AG04450 (cell line): ENCODE measurements at regions not wholly inside any gene's neighbourhood (a gene's known extent, or its start where the extent isn't known, plus 50 kb on each side); places are given as distances from the start of the nearest gene placed in this dataset.

Experiments
- CTCF ChIA-PET: fragments of 300-600, 350-600 bp; formaldehyde crosslinking; extraction: SDS; loops from one replicate; lab custom pipeline; 2022; ENCODE audit warnings: antibody characterized with exemption, inconsistent platforms; lab: Charles Lee
- POLR2A ChIA-PET: fragments of 350-600 bp; formaldehyde crosslinking; extraction: SDS; loops from one replicate; lab custom pipeline; 2021; ENCODE audit warnings: antibody characterized with exemption, inconsistent platforms; lab: Yijun Ruan, JAX
- DNase-seq: peaks from one replicate; pipeline ENCODE4 v3.0.0-alpha.2; 2011; ENCODE audit warnings: low read depth, low spot score
- H3K27ac ChIP-seq: one replicate; pipeline ENCODE4 v1.5.1; 2012; ENCODE audit warnings: low read depth, low read length, control low read depth
- H3K27me3 ChIP-seq: one replicate; pipeline ENCODE4 v1.6.0; 2012; ENCODE audit warnings: low read length; ENCODE audit not compliant: control insufficient read depth, insufficient read depth
- H3K4me3 ChIP-seq: 2 replicates; pipeline ENCODE4 v1.5.1; 2011; ENCODE audit warnings: mild to moderate bottlenecking, low read depth, low read length, control low read depth
- H3K9me3 ChIP-seq: 2 replicates; pipeline ENCODE4 v1.5.1; 2012; ENCODE audit warnings: low read length; ENCODE audit not compliant: control insufficient read depth, insufficient read depth
- TF ChIP-seq, protein P1 (sequence below): IDR thresholded peaks from 2 replicates; pipeline ENCODE4 v1.5.1; 2011; ENCODE audit warnings: low read depth, low read length, control low read depth, inconsistent platforms

DNA sequence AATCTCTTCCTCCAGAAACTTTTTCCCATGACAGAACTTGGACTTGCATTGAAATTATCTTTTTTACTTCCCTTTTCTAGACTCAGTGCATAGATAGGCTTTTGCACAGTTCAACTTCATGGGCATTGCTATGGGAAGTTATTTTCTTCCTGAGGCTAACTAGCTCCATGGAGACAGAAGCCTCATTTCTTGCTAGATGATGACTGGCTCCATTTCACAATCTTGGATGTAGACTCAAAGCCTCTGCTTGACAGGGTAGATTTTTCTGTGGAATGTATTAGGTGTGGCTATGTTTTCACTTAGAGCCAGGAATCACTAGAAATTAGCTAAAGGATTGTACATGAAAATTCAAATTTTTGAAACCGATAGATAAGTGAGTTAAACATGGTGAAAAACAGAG, 884.1 kb upstream of the MGAT4C start:
- DNase-seq, result no peak
- Histone ChIP-seq H3K4me3 (no peak overlapping the region), H3K9me3 (no peaks in the 10 kb centered on the region), H3K27me3 (no peaks in the 10 kb centered on the region), H3K27ac (no peak overlapping the region)
- CTCF ChIA-PET, result no interaction called here
- TF ChIP-seq, protein P1, sequence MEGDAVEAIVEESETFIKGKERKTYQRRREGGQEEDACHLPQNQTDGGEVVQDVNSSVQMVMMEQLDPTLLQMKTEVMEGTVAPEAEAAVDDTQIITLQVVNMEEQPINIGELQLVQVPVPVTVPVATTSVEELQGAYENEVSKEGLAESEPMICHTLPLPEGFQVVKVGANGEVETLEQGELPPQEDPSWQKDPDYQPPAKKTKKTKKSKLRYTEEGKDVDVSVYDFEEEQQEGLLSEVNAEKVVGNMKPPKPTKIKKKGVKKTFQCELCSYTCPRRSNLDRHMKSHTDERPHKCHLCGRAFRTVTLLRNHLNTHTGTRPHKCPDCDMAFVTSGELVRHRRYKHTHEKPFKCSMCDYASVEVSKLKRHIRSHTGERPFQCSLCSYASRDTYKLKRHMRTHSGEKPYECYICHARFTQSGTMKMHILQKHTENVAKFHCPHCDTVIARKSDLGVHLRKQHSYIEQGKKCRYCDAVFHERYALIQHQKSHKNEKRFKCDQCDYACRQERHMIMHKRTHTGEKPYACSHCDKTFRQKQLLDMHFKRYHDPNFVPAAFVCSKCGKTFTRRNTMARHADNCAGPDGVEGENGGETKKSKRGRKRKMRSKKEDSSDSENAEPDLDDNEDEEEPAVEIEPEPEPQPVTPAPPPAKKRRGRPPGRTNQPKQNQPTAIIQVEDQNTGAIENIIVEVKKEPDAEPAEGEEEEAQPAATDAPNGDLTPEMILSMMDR, result no peak
- POLR2A ChIA-PET, result no interaction called here

DNA sequence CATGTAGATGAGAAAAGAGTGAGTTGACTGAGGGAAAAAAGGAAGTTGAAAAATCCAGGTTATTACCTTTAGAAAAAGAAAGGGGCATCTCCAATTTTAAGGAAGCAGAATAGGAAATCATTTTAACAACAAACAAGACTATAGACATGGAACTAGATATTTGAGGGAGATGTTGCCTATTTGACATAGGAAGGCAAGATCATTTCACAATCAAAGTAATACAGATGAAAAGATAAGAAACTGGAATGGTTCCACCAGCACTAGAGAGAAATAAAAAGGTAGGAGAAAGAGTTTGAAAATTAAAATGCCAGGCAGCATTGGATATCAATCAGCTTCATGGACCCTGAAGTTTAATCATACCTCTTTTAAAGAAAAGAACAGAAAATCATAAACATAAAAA, 881.0 kb upstream of the MGAT4C start:
- Histone ChIP-seq H3K4me3 (no peak overlapping the region), H3K27ac (no peak overlapping the region), H3K27me3 (no peaks in the 10 kb centered on the region), H3K9me3 (no peaks in the 10 kb centered on the region)
- CTCF ChIA-PET, result interaction anchor here (1.0 kb wide), 1 partner anchor 711 kb away, joined by 3 read pairs; no protein-coding TSS in a partner anchor
- TF ChIP-seq, protein P1, result no peak
- POLR2A ChIA-PET, result no interaction called here
- no peak for DNase-seq

DNA sequence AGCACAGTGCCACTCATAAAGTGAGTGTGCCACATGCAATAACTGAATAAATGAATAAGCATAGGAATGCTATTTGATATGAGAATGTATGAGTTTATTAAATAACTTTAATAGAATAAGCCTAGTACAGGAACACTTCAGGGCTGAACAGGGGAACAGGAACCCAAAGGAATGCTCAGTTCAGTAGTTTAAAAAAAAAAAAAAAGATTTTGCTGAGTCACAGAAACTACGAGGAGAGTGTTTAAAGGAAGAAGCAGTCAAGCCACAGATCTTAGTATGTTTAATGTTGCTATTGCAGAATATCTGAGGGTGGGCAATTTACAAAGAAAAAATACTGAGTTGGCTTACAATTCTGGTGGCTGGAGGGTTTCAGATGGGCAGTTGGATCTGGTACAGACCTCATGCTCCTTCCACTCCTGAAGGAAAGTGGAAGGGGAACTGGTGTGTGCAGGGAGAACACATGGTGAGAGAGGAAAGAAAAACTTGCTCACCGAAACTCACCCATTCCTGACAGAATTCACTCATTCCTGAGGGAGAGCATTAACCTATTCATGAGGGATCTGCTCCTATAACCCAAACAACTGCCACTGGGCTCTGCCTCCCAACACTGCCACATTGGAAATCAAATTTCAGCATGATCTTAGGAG, 880.3 kb upstream of the MGAT4C start:
- CTCF ChIA-PET, result no interaction called here
- Histone ChIP-seq H3K9me3 (no peaks in the 10 kb centered on the region), H3K27ac (peak overlapping the region; percentile 57), H3K4me3 (no peak overlapping the region), H3K27me3 (no peaks in the 10 kb centered on the region)
- TF ChIP-seq, protein P1, result no peak
- POLR2A ChIA-PET, result no interaction called here
- peak; percentile 30 for DNase-seq

DNA sequence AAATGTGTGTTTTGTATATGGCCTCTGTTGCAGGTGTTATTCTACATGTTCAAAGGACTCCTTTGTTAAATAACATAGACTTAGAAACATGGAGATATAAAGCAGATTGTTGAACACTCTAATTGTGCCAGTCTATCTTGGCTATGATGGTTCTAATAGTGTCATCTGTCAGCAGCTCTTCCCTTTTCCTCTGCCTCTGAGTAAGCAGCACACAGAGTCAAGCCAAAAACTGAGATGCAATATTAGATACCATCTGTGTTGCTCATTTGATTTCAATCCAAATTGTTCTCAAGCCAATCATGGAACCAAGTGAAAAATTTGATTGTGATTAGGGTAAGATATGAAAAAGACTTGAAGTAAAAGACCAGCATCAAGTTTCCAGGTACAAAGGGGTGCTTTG, 871.1 kb upstream of the MGAT4C start:
- DNase-seq, result no peak
- Histone ChIP-seq H3K27ac (no peak overlapping the region), H3K9me3 (no peaks in the 10 kb centered on the region), H3K27me3 (no peaks in the 10 kb centered on the region), H3K4me3 (no peak overlapping the region)
- TF ChIP-seq, protein P1, result no peak
- CTCF ChIA-PET, result no interaction called here
- POLR2A ChIA-PET, result no interaction called here

DNA sequence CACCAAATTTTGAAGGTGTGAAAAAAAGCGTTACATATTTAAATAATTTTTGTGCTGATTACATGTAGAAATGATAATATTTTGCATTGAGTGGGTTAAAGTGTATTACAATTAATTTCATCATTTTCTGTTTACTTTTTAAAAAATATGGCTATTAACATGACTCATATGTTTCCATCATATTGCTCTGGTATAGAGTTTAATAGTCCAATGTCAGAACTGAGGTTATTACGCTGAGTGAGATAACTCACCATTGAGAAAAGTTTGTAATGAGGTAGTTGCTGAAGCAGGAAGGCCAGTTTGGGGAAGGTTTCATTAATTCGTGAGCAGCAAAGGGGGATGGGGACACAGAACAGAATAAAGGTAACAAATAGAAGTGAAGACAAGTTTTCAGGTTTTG, 865.7 kb upstream of the MGAT4C start:
- Histone ChIP-seq H3K27me3 (no peaks in the 10 kb centered on the region), H3K9me3 (no peaks in the 10 kb centered on the region), H3K4me3 (no peak overlapping the region), H3K27ac (no peak overlapping the region)
- TF ChIP-seq, protein P1, result no peak
- DNase-seq, result no peak
- POLR2A ChIA-PET, result no interaction called here
- CTCF ChIA-PET, result no interaction called here
